HEK293 (cell line): ENCODE measurements at regions not wholly inside any gene's neighbourhood (a gene's known extent, or its start where the extent isn't known, plus 50 kb on each side); places are given as distances from the start of the nearest gene placed in this dataset.

ENCODE experiments used
- CTCF ChIA-PET: fragments of 350-600 bp; formaldehyde crosslinking; extraction: SDS; loops from one replicate; lab custom pipeline; 2021; ENCODE audit warnings: antibody characterized with exemption; lab: Yijun Ruan, JAX
- POLR2A ChIA-PET: fragments of 300-600 bp; formaldehyde crosslinking; extraction: SDS; loops from one replicate; lab custom pipeline; 2020; ENCODE audit warnings: antibody characterized with exemption, inconsistent platforms; lab: Yijun Ruan, JAX
- H3K27ac ChIP-seq: fragments of 200-500 bp; sonication (Bioruptor generic); 2 replicates; pipeline ENCODE4 v1.5.1; 2014; ENCODE audit warnings: low read depth, low read length, control low read depth, inconsistent platforms; ENCODE audit errors: extremely low read depth
- H3K36me3 ChIP-seq, 2 experiments: fragments of 200-500 bp in 1 of 2; sonication (Bioruptor generic) in 1 of 2; 1 replicate in 1 of 2; 2 replicates in 1 of 2; pipeline ENCODE4 v1.5.1; 2014 to 2017; ENCODE audit warnings: inconsistent platforms in 2 of 2, low read length in 2 of 2; ENCODE audit not compliant: control insufficient read depth in 2 of 2, insufficient read depth in 1 of 2
- H3K4me1 ChIP-seq: fragments of 200-500 bp; sonication (Bioruptor generic); 2 replicates; pipeline ENCODE4 v1.5.1; 2014; ENCODE audit warnings: mild to moderate bottlenecking, low read length, inconsistent platforms; ENCODE audit not compliant: control insufficient read depth, insufficient read depth
- H3K4me3 ChIP-seq: 2 replicates; pipeline ENCODE4 v1.5.1; 2011; ENCODE audit warnings: low read depth, mild to moderate bottlenecking, control low read depth, low read length, moderate library complexity
- H3K9me3 ChIP-seq: fragments of 200-500 bp; sonication (Bioruptor generic); 2 replicates; pipeline ENCODE4 v1.5.1; 2014; ENCODE audit warnings: low read depth, low read length, inconsistent platforms; ENCODE audit not compliant: control insufficient read depth, insufficient read depth
- EGR2 ChIP-seq: fragments of 450-650 bp; formaldehyde crosslinking; IDR thresholded peaks from 2 replicates; pipeline ENCODE4 v1.5.1; 2016; ENCODE audit warnings: low read depth, missing biosample characterization, missing genetic modification characterization
- GFI1B ChIP-seq: fragments of 450-650 bp; formaldehyde crosslinking; IDR thresholded peaks from 2 replicates; pipeline ENCODE4 v1.5.1; 2016; ENCODE audit warnings: missing biosample characterization, missing genetic modification characterization
- GLIS2 ChIP-seq: fragments of 450-650 bp; formaldehyde crosslinking; IDR thresholded peaks from 2 replicates; pipeline ENCODE4 v1.5.1; 2016; ENCODE audit warnings: missing biosample characterization, missing genetic modification characterization
- OSR2 ChIP-seq: fragments of 450-650 bp; formaldehyde crosslinking; IDR thresholded peaks from 2 replicates; pipeline ENCODE4 v1.5.1; 2016; ENCODE audit warnings: missing biosample characterization, missing genetic modification characterization
- PRDM10 ChIP-seq: fragments of 450-650 bp; formaldehyde crosslinking; IDR thresholded peaks from 2 replicates; pipeline ENCODE4 v1.5.1; 2016; ENCODE audit warnings: missing biosample characterization, missing genetic modification characterization
- PRDM4 ChIP-seq: fragments of 450-650 bp; formaldehyde crosslinking; IDR thresholded peaks from 2 replicates; pipeline ENCODE4 v1.5.1; 2017; ENCODE audit warnings: missing biosample characterization, missing genetic modification characterization
- ZBTB7A ChIP-seq: fragments of 450-650 bp; formaldehyde crosslinking; IDR thresholded peaks from 2 replicates; pipeline ENCODE4 v1.5.1; 2016; ENCODE audit warnings: low read depth, missing biosample characterization, missing genetic modification characterization
- ZFHX2 ChIP-seq: fragments of 450-650 bp; formaldehyde crosslinking; conservative IDR thresholded peaks from 2 replicates; pipeline ENCODE4 v1.5.1; 2016; ENCODE audit warnings: missing biosample characterization, missing genetic modification characterization
- ZNF16 ChIP-seq: fragments of 450-650 bp; formaldehyde crosslinking; IDR thresholded peaks from 2 replicates; pipeline ENCODE4 v1.5.1; 2016; ENCODE audit warnings: low read depth, missing biosample characterization, missing genetic modification characterization
- ZNF221 ChIP-seq: fragments of 450-650 bp; formaldehyde crosslinking; IDR thresholded peaks from 2 replicates; pipeline ENCODE4 v1.5.1; 2017; ENCODE audit warnings: missing biosample characterization, missing genetic modification characterization, borderline replicate concordance
- ZNF24 ChIP-seq: fragments of 450-650 bp; formaldehyde crosslinking; IDR thresholded peaks from 2 replicates; pipeline ENCODE4 v1.5.1; 2016; ENCODE audit warnings: missing biosample characterization, missing genetic modification characterization
- ZNF544 ChIP-seq: fragments of 450-650 bp; formaldehyde crosslinking; IDR thresholded peaks from 2 replicates; pipeline ENCODE4 v1.5.0; 2017; ENCODE audit warnings: missing biosample characterization, missing genetic modification characterization
- ZNF548 ChIP-seq: fragments of 450-650 bp; formaldehyde crosslinking; IDR thresholded peaks from 2 replicates; pipeline ENCODE4 v1.5.1; 2016; ENCODE audit warnings: missing biosample characterization, missing genetic modification characterization
- ZNF549 ChIP-seq: fragments of 450-650 bp; IDR thresholded peaks from 2 replicates; pipeline ENCODE4 v1.5.1; 2018; ENCODE audit warnings: missing biosample characterization, missing genetic modification characterization, mild to moderate bottlenecking, inconsistent platforms, moderate library complexity
- ZNF658 ChIP-seq: fragments of 450-650 bp; formaldehyde crosslinking; IDR thresholded peaks from 2 replicates; pipeline ENCODE4; 2016; ENCODE audit warnings: missing biosample characterization, missing genetic modification characterization
- ZNF768 ChIP-seq: fragments of 450-650 bp; formaldehyde crosslinking; IDR thresholded peaks from 2 replicates; pipeline ENCODE4 v1.5.1; 2018; ENCODE audit warnings: missing biosample characterization, mild to moderate bottlenecking, missing genetic modification characterization
- ZSCAN16 ChIP-seq: fragments of 450-650 bp; formaldehyde crosslinking; IDR thresholded peaks from 2 replicates; pipeline ENCODE4 v1.5.1; 2016; ENCODE audit warnings: missing biosample characterization, missing genetic modification characterization

GRCh38 chr5:73229271-73229670 is 56.3 kb downstream of the TMEM174 start (continued):
- TF ChIP-seq PRDM10 (tag by site-specific recombination) (no peak), ZFHX2 (tag by site-specific recombination) (no peak), GFI1B (tag by site-specific recombination) (no peak), ZNF658 (tag by site-specific recombination) (no peak)

- H3K9me3 ChIP-seq: no peaks in the 10 kb centered on the region
- no peak overlapping the region for H3K4me3 ChIP-seq
- TF ChIP-seq ZNF221 (tag by site-specific recombination) (no peak), ZNF548 (tag by site-specific recombination) (no peak), OSR2 (tag by site-specific recombination) (no peak), ZBTB7A (tag by site-specific recombination) (no peak), ZNF549 (tag by site-specific recombination) (no peak), ZNF768 (tag by site-specific recombination) (no peak), GLIS2 (no peak), ZNF544 (no peak), ZNF24 (tag by site-specific recombination) (no peak), ZNF16 (tag by site-specific recombination) (no peak), ZSCAN16 (tag by site-specific recombination) (no peak), PRDM4 (no peak), EGR2 (tag by site-specific recombination) (no peak)
- H3K36me3 ChIP-seq: no peaks in the 10 kb centered on the region
- CTCF ChIA-PET: interaction anchor here (1.2 to 3.3 kb wide), 3 partner anchors 12 to 226 kb away, joined by 3 to 28 read pairs (median 3); no protein-coding TSS in a partner anchor
- POLR2A ChIA-PET: no interaction called here
- H3K27ac ChIP-seq: no peak overlapping the region
- H3K4me1 ChIP-seq: no peaks in the 10 kb centered on the region
These were observed 55.1 kb downstream of the TMEM174 start for GRCh38 chr5:73228052-73228451.
